COLO829 (cell line): ENCODE measurements at regions not wholly inside any gene's neighbourhood (a gene's known extent, or its start where the extent isn't known, plus 50 kb on each side); places are given as distances from the start of the nearest gene placed in this dataset.
A peak's percentile ranks its signal among the peaks of the same experiment; 100 is the strongest.
"Not testable (repeated sequence)": the region's sequence is repeated elsewhere in the genome, so short reads cannot be mapped to it uniquely, and the experiment has no call there.

ENCODE experiments used
- DNase-seq: peaks from one replicate; pipeline ENCODE4 v3.0.0; 2012; ENCODE audit warnings: low spot score

DNA sequence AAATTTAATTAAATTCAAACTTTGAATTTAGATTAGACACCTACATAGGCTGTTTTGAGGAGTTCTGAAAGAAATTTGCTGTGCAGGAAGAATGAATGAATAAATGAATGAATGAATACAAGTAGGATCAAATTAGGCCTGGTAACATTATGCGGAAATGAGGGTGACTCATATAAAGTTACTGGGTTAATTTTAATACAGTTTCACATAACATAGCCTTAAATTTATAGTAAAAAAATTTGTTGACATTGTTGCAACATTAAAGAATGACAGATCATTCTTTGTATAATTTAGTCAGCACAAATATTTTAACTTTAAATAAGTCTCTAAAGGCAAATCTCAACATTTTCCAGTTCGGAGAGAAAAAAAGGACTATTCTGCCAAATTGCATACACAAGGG is 1293.1 kb upstream of the SLC39A10 start:
- no peak for DNase-seq

- DNase-seq, result no peak
These were observed 1293.7 kb upstream of the SLC39A10 start for GRCh38 chr2:194363295-194363694.

GRCh38 chr2:194352505-194352904 is 1304.5 kb upstream of the SLC39A10 start:
- DNase-seq, result no peak

GRCh38 chr2:194346193-194346592 is 1310.8 kb upstream of the SLC39A10 start:
- DNase-seq, result no peak

GRCh38 chr2:194345347-194345746 is 1311.7 kb upstream of the SLC39A10 start:
- no peak for DNase-seq

- no peak for DNase-seq
These were observed 1313.9 kb upstream of the SLC39A10 start for GRCh38 chr2:194343167-194343566.

DNA sequence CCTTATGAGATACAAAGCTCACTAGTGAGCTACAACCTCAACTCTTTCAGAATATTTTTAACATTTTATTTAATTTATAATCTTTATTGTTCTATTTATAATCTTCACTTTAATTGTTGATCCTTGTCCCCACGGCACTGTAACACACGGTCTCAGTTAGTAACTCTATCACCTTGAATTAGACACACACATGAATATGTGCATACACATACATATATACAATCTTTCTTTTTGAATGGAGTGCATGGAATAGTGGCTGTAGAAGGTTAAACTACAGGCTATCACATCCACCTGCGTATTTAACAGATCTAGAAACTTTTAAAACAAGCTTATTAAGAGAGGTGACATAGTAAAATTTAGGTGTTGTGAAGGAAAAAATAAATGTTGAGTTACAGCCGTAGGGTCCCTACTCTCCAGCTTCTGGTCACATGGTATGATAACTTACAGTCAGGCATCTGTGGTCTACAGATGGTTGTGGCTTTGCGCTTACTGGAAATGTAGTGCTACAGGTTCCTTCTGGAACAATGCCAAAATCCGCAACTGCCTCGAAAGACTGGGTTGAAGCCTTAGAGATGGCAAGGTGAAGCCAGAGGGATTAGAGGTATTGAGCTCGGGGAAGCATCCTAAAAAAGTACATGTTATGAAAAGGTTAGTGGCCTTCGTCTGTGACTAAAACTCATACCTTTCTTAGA is 1324.1 kb upstream of the SLC39A10 start:
- no peak for DNase-seq

- DNase-seq, result no peak
These were observed 1328.6 kb upstream of the SLC39A10 start for GRCh38 chr2:194328456-194328855.

DNA sequence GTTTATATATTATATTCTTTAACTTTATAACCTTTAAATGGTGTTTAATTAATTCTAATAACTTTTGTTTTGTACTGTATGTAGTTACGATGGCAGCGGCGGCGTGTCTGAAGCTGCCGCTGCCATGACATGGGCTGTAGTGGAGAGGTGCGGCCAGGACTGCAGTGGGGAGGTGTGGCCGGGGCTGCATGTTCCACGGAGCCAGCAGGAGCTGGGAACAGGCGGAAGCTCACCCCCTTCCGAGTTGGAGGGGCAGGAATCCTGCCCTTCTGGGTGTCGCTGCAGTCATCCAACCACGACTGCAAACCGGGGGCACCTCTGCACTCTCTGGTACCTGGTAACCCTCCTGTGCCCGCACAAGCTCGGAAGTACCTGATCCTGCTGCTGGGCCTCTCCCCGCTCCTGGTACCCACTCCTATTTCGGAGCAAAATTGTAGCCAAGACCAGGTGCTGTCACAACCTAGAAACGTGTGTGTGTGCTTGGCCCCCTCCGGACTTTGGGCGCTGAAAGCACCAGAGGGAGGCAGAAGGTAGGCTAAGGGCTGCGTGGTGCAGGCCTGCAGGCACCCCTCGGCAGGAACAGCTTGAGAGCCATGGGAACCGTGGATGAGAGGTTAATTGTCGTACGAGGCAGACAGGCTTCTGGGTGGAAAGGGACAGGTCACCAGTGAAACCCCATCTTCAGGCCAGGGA is 1329.7 kb upstream of the SLC39A10 start:
- no peak for DNase-seq

- no peak for DNase-seq
These were observed 1333.3 kb upstream of the SLC39A10 start for GRCh38 chr2:194323740-194324139.

- DNase-seq, result no peak
These were observed 1336.5 kb upstream of the SLC39A10 start for GRCh38 chr2:194320520-194320919.

GRCh38 chr2:194319222-194319992 is 1337.6 kb upstream of the SLC39A10 start:
- DNase-seq, result no peak

DNA sequence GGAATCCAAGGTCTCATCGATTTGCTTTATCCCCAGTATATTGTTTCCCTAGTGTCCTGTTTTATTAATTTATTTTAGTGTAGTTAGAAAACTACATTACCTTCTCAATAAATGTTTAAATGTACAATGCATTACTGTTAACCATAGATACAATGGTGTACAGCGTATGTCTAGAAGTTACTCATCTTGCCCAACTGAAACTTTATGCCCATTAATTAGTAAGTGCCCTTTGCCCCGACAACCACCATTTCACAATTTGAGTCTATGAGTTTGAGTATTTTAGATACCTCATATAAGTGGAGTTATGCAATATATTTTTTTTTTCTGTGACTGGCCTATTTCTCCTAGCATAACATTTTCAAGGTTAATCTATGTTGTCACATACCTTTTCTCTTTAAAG is 1343.0 kb upstream of the SLC39A10 start:
- no peak for DNase-seq

DNA sequence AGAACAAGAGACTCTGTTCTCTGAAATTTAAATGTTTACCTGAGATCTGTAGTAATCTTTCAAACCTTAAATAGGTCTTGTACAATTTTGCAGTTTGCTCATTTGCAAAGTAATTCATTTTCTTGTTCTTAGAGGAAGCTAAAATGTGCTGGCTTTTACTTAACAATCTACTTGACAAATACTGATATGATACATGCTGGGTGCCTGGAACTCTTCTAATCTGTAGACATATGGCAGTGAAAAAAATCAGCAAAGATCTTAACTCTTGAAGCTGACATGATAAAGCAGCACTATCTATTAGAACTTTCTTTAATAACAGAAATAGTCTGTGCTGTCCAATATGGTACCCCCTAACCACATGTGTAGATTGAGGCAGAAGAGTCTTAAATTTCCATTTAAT is 1352.8 kb upstream of the SLC39A10 start:
- DNase-seq, result no peak

GRCh38 chr2:194301946-194302345 is 1355.1 kb upstream of the SLC39A10 start:
- no peak for DNase-seq

DNA sequence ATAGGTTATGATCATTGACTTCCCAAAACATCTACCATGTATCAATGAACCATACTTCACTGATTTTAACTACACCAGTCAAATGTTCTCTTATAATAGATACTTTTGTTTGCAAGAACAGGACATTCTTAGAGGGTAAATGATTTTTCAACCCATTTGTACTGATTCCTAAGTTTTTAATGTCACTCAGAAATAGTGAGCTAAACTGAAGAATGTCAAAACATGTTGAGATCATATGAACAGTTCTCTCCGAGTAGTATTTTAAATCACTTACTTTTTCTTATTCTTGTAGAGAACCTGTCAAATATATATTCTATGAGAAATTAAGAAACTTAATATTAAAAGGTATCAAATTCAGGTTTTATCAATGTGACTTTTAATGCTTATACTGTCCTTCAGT is 1362.9 kb upstream of the SLC39A10 start:
- no peak for DNase-seq

GRCh38 chr2:194291104-194291503 is 1365.9 kb upstream of the SLC39A10 start:
- peak; percentile 9 for DNase-seq

DNA sequence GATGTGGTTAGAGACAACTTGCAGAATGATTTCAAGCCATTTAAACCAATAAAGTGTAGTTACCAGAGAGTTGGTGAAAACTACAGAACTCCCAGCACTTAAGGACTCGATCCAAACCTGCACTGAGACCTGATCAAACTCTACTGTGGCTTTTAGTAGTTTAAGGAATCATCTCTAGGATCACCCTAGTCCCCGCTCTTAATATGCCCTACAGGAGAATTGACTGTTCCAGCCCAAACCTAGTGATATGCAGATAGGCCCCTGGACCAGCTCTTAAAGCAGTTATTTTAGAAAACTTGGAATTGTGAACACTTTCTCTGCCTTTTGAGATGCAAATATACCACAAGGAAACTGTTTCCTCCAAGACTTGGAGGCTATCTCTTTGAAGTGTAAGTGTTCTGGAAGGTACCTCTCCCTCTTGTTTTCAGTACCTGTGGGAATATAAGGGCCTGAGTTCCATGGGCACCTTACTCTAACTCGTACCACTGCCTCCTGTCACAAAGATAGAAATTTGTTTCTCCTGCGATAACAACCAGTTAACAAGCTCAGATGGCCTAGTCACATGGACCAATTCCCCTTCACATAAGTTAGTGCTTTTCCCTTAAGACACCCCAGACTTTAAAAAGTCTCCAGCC is 1367.2 kb upstream of the SLC39A10 start:
- DNase-seq, result no peak

- DNase-seq, result not testable (repeated sequence)
These were observed 1380.4 kb upstream of the SLC39A10 start for GRCh38 chr2:194276667-194277066.

DNA sequence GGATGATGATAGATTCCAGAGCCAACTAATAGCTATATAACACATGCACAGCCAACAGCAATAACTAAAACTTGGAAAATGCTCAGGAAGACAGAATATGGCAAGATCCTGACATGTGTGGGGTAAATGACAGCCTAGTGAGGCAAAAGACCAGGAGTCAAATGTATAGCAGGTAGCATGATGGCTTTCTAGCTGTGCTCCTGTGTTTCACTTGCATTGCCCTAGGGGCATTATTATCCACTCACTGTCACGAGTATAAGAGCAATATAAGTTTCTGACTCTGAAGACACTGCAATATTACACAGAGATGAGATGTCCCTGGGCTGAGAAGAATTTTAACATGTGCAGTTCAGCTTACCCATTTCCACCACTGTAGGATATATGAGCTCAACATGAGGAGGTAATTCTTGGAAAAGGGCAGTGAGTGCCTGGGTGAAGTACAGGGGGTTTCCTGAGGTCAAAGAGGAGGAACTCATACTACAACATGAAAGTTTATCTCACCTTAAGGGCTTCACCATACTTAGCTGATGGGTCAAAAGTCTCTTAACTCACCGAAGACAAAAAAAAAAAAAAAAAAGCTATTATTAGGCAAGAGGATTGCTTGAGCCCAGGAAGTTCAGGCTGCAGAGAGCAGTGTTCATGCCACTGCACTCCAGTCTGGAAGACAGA is 1385.6 kb upstream of the SLC39A10 start:
- DNase-seq, result no peak

- DNase-seq, result no peak
These were observed 1386.4 kb upstream of the SLC39A10 start for GRCh38 chr2:194270648-194271047.

GRCh38 chr2:194264586-194264985 is 1392.4 kb upstream of the SLC39A10 start:
- DNase-seq, result no peak
